H9 (cell line): ENCODE measurements at regions not wholly inside any gene's neighbourhood (a gene's known extent, or its start where the extent isn't known, plus 50 kb on each side); places are given as distances from the start of the nearest gene placed in this dataset.

Source experiments
- DNase-seq: peaks from one replicate; pipeline ENCODE4 v3.0.0-alpha.2; 2017
- H2AFZ ChIP-seq: one replicate; pipeline ENCODE4 v1.6.1; 2013; ENCODE audit warnings: mild to moderate bottlenecking, low read length, control low read depth, moderate library complexity
- H2AK5ac ChIP-seq: 2 replicates; pipeline ENCODE4 v1.6.1; 2013; ENCODE audit warnings: low read length, control low read depth, mixed read lengths; ENCODE audit not compliant: insufficient read length
- H2BK120ac ChIP-seq: one replicate; pipeline ENCODE4 v1.6.1; 2013; ENCODE audit warnings: low read depth, mild to moderate bottlenecking, low read length, control low read depth, inconsistent platforms; ENCODE audit not compliant: poor library complexity, severe bottlenecking
- H2BK12ac ChIP-seq: 2 replicates; pipeline ENCODE4 v1.6.1; 2013; ENCODE audit warnings: low read length, control low read depth, mixed read lengths, low read depth; ENCODE audit not compliant: insufficient read length
- H2BK15ac ChIP-seq: 2 replicates; pipeline ENCODE4 v1.6.1; 2013; ENCODE audit warnings: low read depth, low read length, control low read depth
- H2BK20ac ChIP-seq: one replicate; pipeline ENCODE4 v1.6.1; 2013; ENCODE audit warnings: low read depth, mild to moderate bottlenecking, low read length, control low read depth, inconsistent platforms; ENCODE audit not compliant: poor library complexity, severe bottlenecking
- H2BK5ac ChIP-seq: 2 replicates; pipeline ENCODE4 v1.6.1; 2013; ENCODE audit warnings: low read length, control low read depth, mixed read lengths; ENCODE audit not compliant: insufficient read length
- H3K14ac ChIP-seq: 2 replicates; pipeline ENCODE4 v1.6.1; 2013; ENCODE audit warnings: low read length, control low read depth; ENCODE audit not compliant: insufficient read depth
- H3K18ac ChIP-seq: 2 replicates; pipeline ENCODE4 v1.6.1; 2013; ENCODE audit warnings: low read depth, mild to moderate bottlenecking, mixed read lengths, low read length, control low read depth; ENCODE audit not compliant: insufficient read length
- H3K23ac ChIP-seq: 2 replicates; pipeline ENCODE4 v1.6.1; 2013; ENCODE audit warnings: low read length, control low read depth, mixed read lengths, low read depth; ENCODE audit not compliant: insufficient read length
- H3K23me2 ChIP-seq: 2 replicates; pipeline ENCODE4 v1.6.1; 2013; ENCODE audit warnings: low read depth, mild to moderate bottlenecking, mixed read lengths, low read length, control low read depth; ENCODE audit not compliant: insufficient read length, poor library complexity, severe bottlenecking
- H3K27ac ChIP-seq: 2 replicates; pipeline ENCODE4 v1.5.1; 2013; ENCODE audit warnings: low read length, control low read depth, mixed read lengths, low read depth; ENCODE audit not compliant: insufficient read length
- H3K27me3 ChIP-seq: 2 replicates; pipeline ENCODE4 v1.6.1; 2013; ENCODE audit warnings: low read length, control low read depth, inconsistent platforms; ENCODE audit not compliant: insufficient read depth
- H3K4ac ChIP-seq: 2 replicates; pipeline ENCODE4 v1.6.1; 2013; ENCODE audit warnings: low read depth, mild to moderate bottlenecking, control low read depth, inconsistent platforms, low read length, moderate library complexity
- H3K4me1 ChIP-seq: 2 replicates; pipeline ENCODE4 v1.6.1; 2013; ENCODE audit warnings: low read length, control low read depth, inconsistent platforms; ENCODE audit not compliant: insufficient read depth
- H3K4me2 ChIP-seq: 2 replicates; pipeline ENCODE4 v1.6.1; 2013; ENCODE audit warnings: low read length, control low read depth, mixed read lengths; ENCODE audit not compliant: insufficient read length, insufficient read depth
- H3K56ac ChIP-seq: 2 replicates; pipeline ENCODE4 v1.6.1; 2013; ENCODE audit warnings: low read depth, mild to moderate bottlenecking, mixed read lengths, low read length, control low read depth; ENCODE audit not compliant: insufficient read length
- H3K79me1 ChIP-seq: 2 replicates; pipeline ENCODE4 v1.6.1; 2013; ENCODE audit warnings: low read depth, mild to moderate bottlenecking, moderate library complexity, low read length, control low read depth, inconsistent platforms; ENCODE audit not compliant: insufficient read depth, poor library complexity, severe bottlenecking
- H3K79me2 ChIP-seq: 2 replicates; pipeline ENCODE4 v1.6.1; 2013; ENCODE audit warnings: low read length, control low read depth, inconsistent platforms; ENCODE audit not compliant: insufficient read depth
- H3K9ac ChIP-seq: 2 replicates; pipeline ENCODE4 v1.6.1; 2013; ENCODE audit warnings: low read length, control low read depth, mixed read lengths; ENCODE audit not compliant: insufficient read length; ENCODE audit errors: extremely low read depth
- H3K9me3 ChIP-seq: one replicate; pipeline ENCODE4 v1.6.1; 2013; ENCODE audit warnings: low read depth, low read length, inconsistent platforms; ENCODE audit not compliant: control insufficient read depth
- H3T11ph ChIP-seq: one replicate; pipeline ENCODE4 v1.6.1; 2013; ENCODE audit warnings: mild to moderate bottlenecking, low read length, control low read depth, inconsistent platforms
- H4K20me1 ChIP-seq: one replicate; pipeline ENCODE4 v1.6.1; 2013; ENCODE audit not compliant: control insufficient read depth, insufficient read length, insufficient read depth
- H4K5ac ChIP-seq: 2 replicates; pipeline ENCODE4 v1.6.1; 2013; ENCODE audit warnings: low read depth, mild to moderate bottlenecking, mixed read lengths, low read length, control low read depth; ENCODE audit not compliant: insufficient read length
- H4K8ac ChIP-seq: replicated peaks from 2 replicates; pipeline ENCODE4 v1.6.1; 2013; ENCODE audit warnings: low read length, control low read depth, mixed read lengths, low read depth; ENCODE audit not compliant: insufficient read length
- H4K91ac ChIP-seq: 2 replicates; pipeline ENCODE4 v1.6.1; 2013; ENCODE audit warnings: low read depth, mild to moderate bottlenecking, moderate library complexity, mixed read lengths, low read length, control low read depth; ENCODE audit not compliant: insufficient read length
- H3K27ac Mint-ChIP-seq, 3 experiments: 2 replicates in 2 of 3; 3 replicates in 1 of 3; pipeline ENCODE4 v1.8.0; 2020 to 2021; ENCODE audit warnings: mixed read lengths in 3 of 3, mild to moderate bottlenecking in 1 of 3, moderate library complexity in 1 of 3
- H3K27me3 Mint-ChIP-seq: 2 replicates; pipeline ENCODE4 v1.8.0; 2021; ENCODE audit warnings: low read depth, mild to moderate bottlenecking, moderate library complexity, mixed read lengths
- H3K36me3 Mint-ChIP-seq, 3 experiments: 2 replicates in 2 of 3; 3 replicates in 1 of 3; pipeline ENCODE4 v1.8.0; 2020 to 2021; ENCODE audit warnings: low read depth in 3 of 3, mixed read lengths in 3 of 3; ENCODE audit not compliant: insufficient read depth in 1 of 3
- H3K4me1 Mint-ChIP-seq, 2 experiments: 2 replicates each; pipeline ENCODE4 v1.8.0; 2020; ENCODE audit warnings: mixed read lengths in 2 of 2
- H3K4me3 Mint-ChIP-seq, 2 experiments: 2 replicates in 1 of 2; 3 replicates in 1 of 2; pipeline ENCODE4 v1.8.0; 2020 to 2021; ENCODE audit warnings: mild to moderate bottlenecking in 2 of 2, mixed read lengths in 2 of 2, moderate library complexity in 1 of 2
- H3K9me3 Mint-ChIP-seq, 2 experiments: 2 replicates in 1 of 2; 3 replicates in 1 of 2; pipeline ENCODE4 v1.8.0; 2020; ENCODE audit warnings: mild to moderate bottlenecking in 2 of 2, mixed read lengths in 2 of 2, moderate library complexity in 1 of 2
- WGBS: extraction: QIAGEN DNeasy Blood & Tissue Kit; methylation state at CpG from one replicate; pipeline ENCODE4 v1.1.7; 2013; ENCODE audit warnings: missing lambda C conversion rate, low lambda C conversion rate, mixed read lengths; ENCODE audit not compliant: insufficient read length; ENCODE audit errors: extremely low coverage; 5-methylcytosine and 5-hydroxymethylcytosine counted together
- TF ChIP-seq, protein P1 (sequence below): fragments of 200-600 bp; sonication (generic); conservative IDR thresholded peaks from 3 replicates; pipeline ENCODE4 v1.8.0; 2021; ENCODE audit warnings: antibody characterized with exemption, mild to moderate bottlenecking

DNA sequence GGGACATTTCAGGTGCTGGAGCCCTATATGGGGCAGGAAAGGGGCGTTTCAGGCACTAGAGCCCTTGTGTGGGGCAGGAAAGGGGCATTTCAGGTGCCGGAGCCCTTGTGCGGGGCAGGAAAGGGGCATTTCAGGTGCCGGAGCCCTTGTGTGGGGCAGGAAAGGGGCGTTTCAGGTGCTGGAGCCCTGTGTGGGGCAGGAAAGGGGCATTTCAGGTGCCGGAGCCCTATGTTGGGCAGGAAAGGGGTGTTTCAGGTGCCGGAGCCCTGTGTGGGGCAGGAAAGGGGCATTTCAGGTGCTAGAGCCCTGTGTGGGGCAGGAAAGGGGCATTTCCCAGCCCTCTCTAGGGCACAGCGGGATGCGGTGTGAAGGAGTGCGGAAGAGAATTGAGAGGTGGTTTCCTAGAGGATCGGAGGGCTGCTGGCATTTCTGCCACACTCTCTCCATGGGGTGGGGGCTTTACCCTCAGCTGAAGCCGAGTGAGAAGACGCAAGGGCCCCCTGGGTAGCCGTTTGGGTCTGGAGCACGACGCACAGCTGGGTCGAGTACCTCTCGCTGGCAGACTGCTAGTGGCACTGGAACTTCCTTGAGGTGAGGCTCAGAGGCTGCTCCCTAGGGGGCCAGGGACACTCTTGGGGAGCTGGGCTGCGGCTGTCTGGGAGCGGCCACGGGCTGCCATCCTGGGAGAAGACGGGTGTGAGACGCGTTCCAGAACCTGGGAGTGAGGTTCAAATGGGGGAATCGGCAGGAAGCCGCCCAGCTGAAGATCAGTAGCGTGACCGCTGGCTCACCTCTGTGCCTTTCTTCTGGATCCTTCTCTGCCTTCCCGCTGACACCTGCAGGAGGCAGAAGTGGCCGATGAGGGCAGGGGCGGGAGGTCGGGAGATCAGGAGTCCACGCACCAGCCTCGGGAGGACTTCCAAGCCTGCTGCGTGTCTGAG, 122.6 kb upstream of the IRX4 start:
- no peak overlapping the region for H3K56ac ChIP-seq
- no peak overlapping the region; the same call in 1 of the 2 replicates for H3K14ac ChIP-seq
- H3K9ac ChIP-seq: no peak overlapping the region
- Mint-ChIP-seq H3K4me1 (peaks cover 7 to 8% of the 10 kb centered on the region in 2 experiments; a peak in 3 of 4 replicates), H3K27ac (no peak overlapping the region), H3K9me3 (no peaks in the 10 kb centered on the region; a peak in 1 of 5 replicates), H3K27me3 (peaks cover 34% of the 10 kb centered on the region), H3K36me3 (no peaks in the 10 kb centered on the region), H3K4me3 (no peak overlapping the region)
- no peak overlapping the region for H3K18ac ChIP-seq
- no CpG with 5 or more reads among the region's 35 CpGs for WGBS
- H3K23ac ChIP-seq: no peak overlapping the region
- no peaks in the 10 kb centered on the region for H3K9me3 ChIP-seq
- no peaks in the 10 kb centered on the region for H3K4me1 ChIP-seq
- no peaks in the 10 kb centered on the region for H4K20me1 ChIP-seq
- no peak overlapping the region for H4K91ac ChIP-seq
- no peak overlapping the region for H2BK5ac ChIP-seq
- H2AFZ ChIP-seq: no peak overlapping the region
- no peak overlapping the region for H4K5ac ChIP-seq
- H3T11ph ChIP-seq: no peak overlapping the region
- H3K79me1 ChIP-seq: no peaks in the 10 kb centered on the region
- no peak overlapping the region for H2BK12ac ChIP-seq
- H2BK20ac ChIP-seq: no peak overlapping the region
- TF ChIP-seq, protein P1, sequence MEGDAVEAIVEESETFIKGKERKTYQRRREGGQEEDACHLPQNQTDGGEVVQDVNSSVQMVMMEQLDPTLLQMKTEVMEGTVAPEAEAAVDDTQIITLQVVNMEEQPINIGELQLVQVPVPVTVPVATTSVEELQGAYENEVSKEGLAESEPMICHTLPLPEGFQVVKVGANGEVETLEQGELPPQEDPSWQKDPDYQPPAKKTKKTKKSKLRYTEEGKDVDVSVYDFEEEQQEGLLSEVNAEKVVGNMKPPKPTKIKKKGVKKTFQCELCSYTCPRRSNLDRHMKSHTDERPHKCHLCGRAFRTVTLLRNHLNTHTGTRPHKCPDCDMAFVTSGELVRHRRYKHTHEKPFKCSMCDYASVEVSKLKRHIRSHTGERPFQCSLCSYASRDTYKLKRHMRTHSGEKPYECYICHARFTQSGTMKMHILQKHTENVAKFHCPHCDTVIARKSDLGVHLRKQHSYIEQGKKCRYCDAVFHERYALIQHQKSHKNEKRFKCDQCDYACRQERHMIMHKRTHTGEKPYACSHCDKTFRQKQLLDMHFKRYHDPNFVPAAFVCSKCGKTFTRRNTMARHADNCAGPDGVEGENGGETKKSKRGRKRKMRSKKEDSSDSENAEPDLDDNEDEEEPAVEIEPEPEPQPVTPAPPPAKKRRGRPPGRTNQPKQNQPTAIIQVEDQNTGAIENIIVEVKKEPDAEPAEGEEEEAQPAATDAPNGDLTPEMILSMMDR: no peak
- no peak overlapping the region for H2BK15ac ChIP-seq
- H3K79me2 ChIP-seq: no peaks in the 10 kb centered on the region
- no peak overlapping the region for H2AK5ac ChIP-seq
- DNase-seq: no peak
- H3K27ac ChIP-seq: no peak overlapping the region
- H2BK120ac ChIP-seq: no peak overlapping the region
- no peak overlapping the region for H3K4ac ChIP-seq
- no peak overlapping the region for H3K4me2 ChIP-seq
- no peaks in the 10 kb centered on the region; the same call in 1 of the 2 replicates for H3K27me3 ChIP-seq
- H3K23me2 ChIP-seq: no peaks in the 10 kb centered on the region
- H4K8ac ChIP-seq: no peak overlapping the region
